NB4 (cell line): ENCODE measurements at regions not wholly inside any gene's neighbourhood (a gene's known extent, or its start where the extent isn't known, plus 50 kb on each side); places are given as distances from the start of the nearest gene placed in this dataset.

Experiments
- DNase-seq: peaks from one replicate; pipeline ENCODE4 v3.0.0; 2010; ENCODE audit warnings: low read depth
- H3K4me3 ChIP-seq: one replicate; pipeline ENCODE4 v1.5.1; 2011; ENCODE audit warnings: mild to moderate bottlenecking, low read depth, low read length, moderate library complexity
- MYC ChIP-seq: IDR thresholded peaks from 2 replicates; pipeline ENCODE4 v1.6.1; 2011; ENCODE audit warnings: low read depth, low read length
- POLR2A ChIP-seq: IDR thresholded peaks from 2 replicates; pipeline ENCODE4 v1.6.1; 2011; ENCODE audit warnings: mild to moderate bottlenecking; ENCODE audit not compliant: insufficient read length; ENCODE audit errors: extremely low read depth
- TF ChIP-seq, protein P1 (sequence below): IDR thresholded peaks from one replicate; pipeline ENCODE4 v1.5.1; 2012; ENCODE audit warnings: low read depth, low read length
- TF ChIP-seq, protein P2 (sequence below): IDR thresholded peaks from 2 replicates; pipeline ENCODE4 v1.6.1; 2011; ENCODE audit warnings: low read depth, low read length

DNA sequence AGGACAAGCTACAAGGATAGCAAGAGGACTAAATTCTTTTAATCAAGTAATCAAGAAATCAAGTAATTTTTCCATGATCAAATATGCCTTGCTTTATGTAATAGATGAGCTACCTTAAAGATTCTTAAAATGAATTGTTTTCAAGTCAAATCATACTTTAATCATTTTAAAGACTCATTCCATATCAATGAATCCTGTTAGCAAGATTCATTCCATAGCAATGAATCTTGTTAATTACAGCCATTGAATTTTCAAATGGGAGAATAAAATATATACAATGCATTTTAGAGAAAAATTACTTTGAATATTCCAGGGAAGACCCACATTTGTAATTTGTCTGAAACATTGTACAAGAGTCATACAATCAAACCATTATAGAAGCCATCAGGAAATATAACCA, 145.7 kb downstream of the RFX6 start:
- no peak for DNase-seq
- no peak overlapping the region for H3K4me3 ChIP-seq
- TF ChIP-seq MYC (no peak), POLR2A (no peak)
- TF ChIP-seq, protein P1, sequence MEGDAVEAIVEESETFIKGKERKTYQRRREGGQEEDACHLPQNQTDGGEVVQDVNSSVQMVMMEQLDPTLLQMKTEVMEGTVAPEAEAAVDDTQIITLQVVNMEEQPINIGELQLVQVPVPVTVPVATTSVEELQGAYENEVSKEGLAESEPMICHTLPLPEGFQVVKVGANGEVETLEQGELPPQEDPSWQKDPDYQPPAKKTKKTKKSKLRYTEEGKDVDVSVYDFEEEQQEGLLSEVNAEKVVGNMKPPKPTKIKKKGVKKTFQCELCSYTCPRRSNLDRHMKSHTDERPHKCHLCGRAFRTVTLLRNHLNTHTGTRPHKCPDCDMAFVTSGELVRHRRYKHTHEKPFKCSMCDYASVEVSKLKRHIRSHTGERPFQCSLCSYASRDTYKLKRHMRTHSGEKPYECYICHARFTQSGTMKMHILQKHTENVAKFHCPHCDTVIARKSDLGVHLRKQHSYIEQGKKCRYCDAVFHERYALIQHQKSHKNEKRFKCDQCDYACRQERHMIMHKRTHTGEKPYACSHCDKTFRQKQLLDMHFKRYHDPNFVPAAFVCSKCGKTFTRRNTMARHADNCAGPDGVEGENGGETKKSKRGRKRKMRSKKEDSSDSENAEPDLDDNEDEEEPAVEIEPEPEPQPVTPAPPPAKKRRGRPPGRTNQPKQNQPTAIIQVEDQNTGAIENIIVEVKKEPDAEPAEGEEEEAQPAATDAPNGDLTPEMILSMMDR: no peak
- TF ChIP-seq, protein P2, sequence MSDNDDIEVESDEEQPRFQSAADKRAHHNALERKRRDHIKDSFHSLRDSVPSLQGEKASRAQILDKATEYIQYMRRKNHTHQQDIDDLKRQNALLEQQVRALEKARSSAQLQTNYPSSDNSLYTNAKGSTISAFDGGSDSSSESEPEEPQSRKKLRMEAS: no peak

DNA sequence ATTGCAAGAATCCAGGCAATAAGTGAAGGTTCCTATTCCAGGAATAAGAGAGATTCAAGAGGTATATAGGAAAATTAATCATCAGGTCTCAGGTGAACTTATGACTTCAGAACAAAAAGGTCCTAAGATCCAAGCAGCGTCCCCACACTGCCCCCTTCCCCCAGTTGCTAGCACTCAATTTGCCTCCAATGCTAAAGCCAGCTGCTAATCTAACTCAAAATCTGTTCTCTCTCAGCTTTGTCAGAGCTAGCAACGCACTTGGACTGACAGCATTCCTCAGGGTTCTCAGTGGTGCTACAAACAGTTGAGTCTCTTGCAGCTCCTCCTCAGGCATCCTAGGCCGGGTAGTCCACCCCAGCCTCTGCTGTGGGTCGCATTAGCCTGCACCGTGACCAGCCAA, 148.3 kb downstream of the RFX6 start:
- no peak for TF ChIP-seq MYC
- no peak for TF ChIP-seq POLR2A

DNA sequence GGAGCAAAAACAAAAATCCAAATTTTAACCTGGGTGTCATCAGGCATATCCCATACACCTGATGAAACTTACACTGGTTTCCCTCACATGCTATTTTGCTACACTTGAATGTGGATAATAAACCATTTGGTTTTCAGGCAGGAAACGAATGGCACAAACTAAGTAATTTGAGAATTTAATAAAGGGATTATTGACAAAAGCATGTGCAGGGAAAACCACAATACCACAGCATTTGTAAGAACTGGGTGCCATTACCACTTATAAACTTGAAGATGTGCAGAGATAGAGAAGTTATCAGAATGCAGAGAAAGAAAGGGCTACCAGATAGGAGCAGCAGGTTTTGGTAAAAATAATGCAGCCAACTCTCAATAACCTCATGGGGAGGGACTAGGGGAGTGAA, 151.2 kb downstream of the RFX6 start:
- H3K4me3 ChIP-seq: no peak overlapping the region
- TF ChIP-seq MYC (no peak), POLR2A (no peak)
- TF ChIP-seq, protein P2: no peak
- TF ChIP-seq, protein P1: no peak
- DNase-seq: no peak

More for the DNA sequence above, 148.3 kb downstream of the RFX6 start:
- no peak for DNase-seq
- no peak overlapping the region for H3K4me3 ChIP-seq

DNA sequence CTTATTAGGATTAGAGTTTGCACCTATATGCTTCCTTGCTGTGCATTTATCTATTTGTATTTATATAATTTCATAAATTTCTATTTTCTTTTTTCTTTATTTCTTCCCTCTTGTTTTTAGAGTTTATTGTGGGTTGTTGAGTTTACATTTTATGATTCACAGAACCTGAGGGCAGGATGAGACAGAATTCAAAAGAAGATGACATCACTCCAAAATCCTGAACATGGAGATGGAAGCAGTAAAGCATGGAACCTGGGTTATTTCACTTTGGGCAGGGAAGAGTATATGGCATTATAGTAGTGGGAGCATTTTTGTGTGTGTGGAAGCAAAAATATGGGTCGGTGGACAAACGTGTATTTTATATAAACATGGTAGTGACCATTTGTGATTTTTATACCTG, 157.5 kb downstream of the RFX6 start:
- TF ChIP-seq, protein P2: no peak
- TF ChIP-seq POLR2A (no peak), MYC (no peak)
- TF ChIP-seq, protein P1: no peak

DNA sequence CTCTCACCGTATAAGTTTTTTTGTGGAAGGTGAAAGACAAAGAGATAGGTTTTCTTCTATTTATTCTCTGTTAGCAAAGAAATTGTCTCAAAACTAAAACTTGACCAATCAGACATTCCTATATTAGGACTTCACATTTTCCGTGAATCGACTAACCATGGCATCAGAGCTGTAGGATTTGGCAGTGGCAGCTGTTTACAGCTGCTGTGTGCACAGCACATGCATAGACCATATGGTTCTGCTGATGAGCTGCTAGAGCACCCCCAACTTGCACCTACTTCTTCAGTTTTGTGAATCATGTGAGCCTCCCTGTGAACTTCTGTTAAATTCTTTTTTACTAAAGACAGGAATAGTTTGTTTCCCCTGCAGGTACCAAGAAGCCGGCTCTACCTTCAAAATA, 157.9 kb downstream of the RFX6 start:
- DNase-seq: no peak
- H3K4me3 ChIP-seq: no peak overlapping the region
- TF ChIP-seq MYC: no peak
- TF ChIP-seq, protein P2: no peak
- TF ChIP-seq, protein P1: no peak
- TF ChIP-seq POLR2A: no peak

More for the DNA sequence above, 157.5 kb downstream of the RFX6 start:
- H3K4me3 ChIP-seq: no peak overlapping the region
- DNase-seq: no peak

DNA sequence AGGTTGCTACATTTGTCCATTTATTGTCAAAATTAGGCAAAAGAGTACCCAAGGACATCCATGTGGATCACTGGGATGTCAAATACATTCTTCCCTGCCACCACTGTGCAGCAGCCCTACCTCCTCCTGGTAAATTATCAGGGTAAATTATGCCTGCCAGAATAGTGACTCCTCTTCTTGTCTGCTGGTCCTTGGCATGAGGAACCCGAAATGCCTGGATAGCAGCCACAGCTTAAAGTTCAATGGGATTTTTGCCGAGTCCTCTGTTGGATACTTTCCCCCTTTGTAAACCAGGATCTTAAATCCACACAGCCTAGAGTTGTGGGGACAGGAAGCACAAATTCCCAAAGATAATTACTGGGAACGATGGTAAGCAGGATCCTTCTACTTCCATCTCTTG, 173.3 kb downstream of the RFX6 start:
- DNase-seq: no peak
- TF ChIP-seq POLR2A: no peak
- TF ChIP-seq MYC: no peak
- TF ChIP-seq, protein P2: no peak
- TF ChIP-seq, protein P1: no peak
- H3K4me3 ChIP-seq: no peak overlapping the region

DNA sequence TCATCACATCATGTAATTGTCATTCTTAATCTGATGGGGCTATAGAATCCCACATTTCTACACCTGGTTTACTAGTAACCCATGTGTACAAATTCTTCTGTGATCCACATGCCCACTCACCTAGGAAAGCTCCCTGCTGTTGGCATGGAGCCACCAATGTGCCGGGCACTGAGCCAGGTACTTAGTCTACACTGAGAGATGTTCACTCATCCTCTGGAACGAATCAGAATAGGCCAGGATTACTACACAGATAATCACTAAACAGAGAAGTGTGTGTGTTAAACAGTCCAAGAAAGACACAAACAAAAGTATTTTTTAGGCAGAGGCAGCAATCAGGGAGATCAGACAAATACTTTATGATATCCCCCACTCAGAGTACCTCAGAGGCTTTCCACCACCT, 193.2 kb upstream of the VGLL2 start:
- H3K4me3 ChIP-seq: no peak overlapping the region
- TF ChIP-seq, protein P1: no peak
- no peak for TF ChIP-seq POLR2A
- TF ChIP-seq MYC: no peak
- TF ChIP-seq, protein P2: no peak
- DNase-seq: no peak
